AG08395 (cell line): ENCODE measurements at regions not wholly inside any gene's neighbourhood (a gene's known extent, or its start where the extent isn't known, plus 50 kb on each side); places are given as distances from the start of the nearest gene placed in this dataset.
"Not testable (repeated sequence)": the region's sequence is repeated elsewhere in the genome, so short reads cannot be mapped to it uniquely, and the experiment has no call there.

Source experiments
- DNase-seq: peaks from one replicate; pipeline ENCODE4 v3.0.0; 2012; ENCODE audit warnings: mixed read lengths, low spot score

DNA sequence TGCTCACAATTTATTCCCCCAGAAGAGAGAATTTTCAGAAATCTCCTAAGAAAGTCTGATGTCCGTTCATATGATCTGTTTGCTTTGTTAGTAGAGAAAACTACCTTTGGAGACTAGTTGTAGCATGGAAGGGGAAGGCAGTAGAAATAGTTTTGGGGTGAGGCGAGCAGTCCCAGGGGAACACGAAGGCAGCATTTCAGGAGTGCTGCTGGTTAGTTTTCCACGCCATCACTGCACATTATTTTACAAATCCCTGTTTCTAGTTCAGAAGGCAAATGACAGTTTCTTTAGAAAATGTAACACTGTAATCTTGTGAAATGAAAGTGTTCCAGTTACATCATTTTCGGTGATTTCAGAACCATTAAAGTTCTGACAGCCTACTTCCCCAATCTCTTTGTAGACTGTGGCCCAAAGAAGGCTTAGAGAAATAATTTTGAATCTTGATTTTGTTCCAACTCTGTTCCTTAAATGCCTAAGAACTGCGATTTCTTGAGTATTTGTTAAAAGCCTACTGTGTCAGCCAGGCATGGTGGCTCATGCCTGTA is 123.8 kb downstream of the LAT start:
- not testable (repeated sequence) for DNase-seq

DNA sequence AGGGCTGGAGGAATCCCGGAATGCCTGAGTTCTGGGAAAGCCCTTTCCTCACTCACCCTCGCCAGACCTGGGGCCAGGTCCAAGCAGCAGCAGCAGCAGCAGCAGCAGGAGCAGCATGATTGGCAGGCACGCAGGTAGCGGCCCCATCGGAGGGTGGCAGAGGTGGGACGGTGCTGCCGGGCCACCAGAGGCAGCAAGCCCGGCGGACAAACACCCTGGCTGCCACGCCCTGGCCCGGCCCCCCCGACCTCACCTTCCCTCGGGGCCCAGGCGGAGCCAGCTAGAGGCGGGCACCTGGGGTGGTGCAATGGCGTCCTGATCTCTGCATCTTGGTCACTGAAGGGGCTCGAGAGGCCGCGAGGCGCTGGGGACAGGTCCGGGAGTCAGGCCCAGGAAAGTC is 122.4 kb downstream of the LAT start:
- DNase-seq = no peak

DNA sequence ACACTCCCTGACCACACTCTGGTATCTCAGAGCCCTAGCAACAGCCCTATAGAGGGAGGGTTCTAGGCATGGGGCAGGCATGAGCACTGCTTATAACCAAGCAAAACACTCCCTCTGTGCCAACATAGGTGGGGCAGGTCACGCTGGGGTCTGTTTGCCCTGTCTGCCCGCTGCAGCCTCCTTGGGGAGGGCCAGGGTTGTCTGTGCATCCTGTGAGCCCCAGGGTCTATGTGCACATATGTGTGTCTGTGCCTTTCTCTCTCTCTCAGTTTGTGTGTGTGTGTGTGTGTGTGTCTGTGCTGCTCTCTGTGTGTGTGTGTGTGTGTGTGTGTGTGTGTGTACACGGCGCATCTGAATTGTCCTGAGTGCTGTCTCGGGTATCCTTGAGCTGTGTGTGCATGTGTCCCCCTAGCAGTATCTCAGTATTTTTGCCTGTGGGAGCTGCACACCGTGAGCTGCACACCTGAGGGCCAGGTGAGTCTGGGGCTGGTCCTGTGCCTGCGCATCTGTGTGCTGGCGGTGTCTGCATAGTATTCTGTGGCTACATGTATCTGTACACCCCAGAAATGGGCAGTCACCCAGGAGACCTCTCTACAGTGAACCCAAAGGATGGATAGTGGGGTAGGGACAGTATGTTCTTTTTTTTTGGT is 121.5 kb downstream of the LAT start:
- not testable (repeated sequence) for DNase-seq

DNA sequence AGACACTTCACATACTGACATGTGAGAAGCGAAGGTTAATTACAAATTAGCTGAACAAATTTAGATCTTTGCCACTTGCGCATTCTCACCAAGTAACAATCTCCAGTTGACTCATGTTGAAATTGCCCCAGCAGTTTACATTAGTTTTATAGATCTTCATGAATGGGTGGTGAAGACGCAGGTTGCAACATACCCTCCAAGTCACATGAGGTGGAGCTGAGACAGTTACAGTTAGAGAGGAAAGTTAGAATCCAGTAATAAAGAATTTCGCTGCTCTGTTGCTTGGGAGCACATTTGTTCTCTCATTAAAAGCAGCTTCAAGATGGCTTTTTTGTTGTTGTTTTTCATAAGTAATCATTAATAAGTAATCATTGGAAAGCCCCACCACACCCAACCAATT is 119.7 kb downstream of the LAT start:
- DNase-seq = not testable (repeated sequence)

- DNase-seq = not testable (repeated sequence)
Measured at GRCh38 chr16:29097965-29098364, 113.1 kb downstream of the LAT start.

DNA sequence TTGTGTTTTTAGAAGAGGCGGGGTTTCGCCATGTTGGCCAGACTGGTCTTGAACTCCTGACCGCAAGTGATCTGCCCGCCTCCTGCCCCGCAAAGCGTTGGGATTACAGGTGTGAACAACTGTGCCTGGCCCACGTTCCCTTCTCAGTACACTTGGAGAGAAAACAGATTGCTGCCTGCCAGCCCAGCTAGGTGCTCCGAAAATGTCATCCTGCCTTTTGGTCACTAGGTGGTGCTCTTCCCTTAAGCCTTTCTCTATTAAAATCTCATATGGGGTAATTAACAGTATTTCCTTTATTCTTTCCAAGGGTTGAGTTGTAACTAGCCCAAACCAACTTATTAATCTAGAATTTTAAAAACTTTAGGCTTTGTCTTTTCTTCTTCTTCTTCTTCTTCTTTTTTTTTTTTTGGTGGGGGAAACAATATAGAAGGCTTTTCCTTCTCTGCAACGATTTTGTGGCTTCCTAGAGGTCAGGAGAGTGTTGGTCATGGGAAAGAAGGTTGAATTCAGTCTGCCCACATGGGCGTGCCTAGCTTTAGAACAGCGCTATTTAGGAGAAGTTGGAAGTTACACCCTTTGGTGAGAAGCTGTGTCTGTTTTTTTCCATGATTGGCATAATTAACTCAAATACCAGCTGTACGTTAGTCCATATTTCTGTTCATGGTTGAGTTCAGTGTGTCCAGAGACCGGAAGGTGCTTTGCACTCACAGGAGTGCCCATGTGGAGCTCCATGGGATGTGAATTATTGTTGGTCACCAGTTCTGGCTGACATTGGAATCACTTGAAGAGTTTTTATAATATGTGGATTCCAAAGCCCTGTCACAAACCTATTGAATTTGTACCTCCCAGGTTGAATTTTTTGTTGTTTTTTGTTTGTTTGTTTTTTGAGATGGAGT is 110.1 kb downstream of the LAT start:
- DNase-seq = not testable (repeated sequence)

DNA sequence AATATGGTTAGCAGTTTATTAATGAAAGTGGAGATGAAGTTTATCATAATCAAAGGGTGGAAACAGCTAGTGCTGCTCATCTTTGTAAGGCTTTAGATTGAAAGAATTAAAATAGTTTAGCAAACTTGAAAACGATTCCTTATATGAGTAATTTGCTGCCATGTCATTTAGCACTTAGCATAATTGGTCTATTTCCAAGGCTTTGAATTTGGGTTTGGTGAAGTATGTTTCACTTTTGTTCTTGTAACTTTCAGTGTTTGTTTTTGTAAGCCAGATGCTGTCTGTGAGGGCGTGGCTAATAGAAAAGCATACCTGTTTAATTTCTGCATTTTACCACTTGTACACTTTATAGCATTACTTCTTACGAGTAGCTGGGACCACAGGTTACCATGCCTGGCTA is 109.5 kb downstream of the LAT start:
- not testable (repeated sequence) for DNase-seq

- DNase-seq = not testable (repeated sequence)
Measured at GRCh38 chr16:29089679-29090078, 104.8 kb downstream of the LAT start.

GRCh38 chr16:29087673-29088072 is 102.8 kb downstream of the LAT start:
- not testable (repeated sequence) for DNase-seq

GRCh38 chr16:29081829-29082639 is 97.2 kb downstream of the LAT start:
- not testable (repeated sequence) for DNase-seq

DNA sequence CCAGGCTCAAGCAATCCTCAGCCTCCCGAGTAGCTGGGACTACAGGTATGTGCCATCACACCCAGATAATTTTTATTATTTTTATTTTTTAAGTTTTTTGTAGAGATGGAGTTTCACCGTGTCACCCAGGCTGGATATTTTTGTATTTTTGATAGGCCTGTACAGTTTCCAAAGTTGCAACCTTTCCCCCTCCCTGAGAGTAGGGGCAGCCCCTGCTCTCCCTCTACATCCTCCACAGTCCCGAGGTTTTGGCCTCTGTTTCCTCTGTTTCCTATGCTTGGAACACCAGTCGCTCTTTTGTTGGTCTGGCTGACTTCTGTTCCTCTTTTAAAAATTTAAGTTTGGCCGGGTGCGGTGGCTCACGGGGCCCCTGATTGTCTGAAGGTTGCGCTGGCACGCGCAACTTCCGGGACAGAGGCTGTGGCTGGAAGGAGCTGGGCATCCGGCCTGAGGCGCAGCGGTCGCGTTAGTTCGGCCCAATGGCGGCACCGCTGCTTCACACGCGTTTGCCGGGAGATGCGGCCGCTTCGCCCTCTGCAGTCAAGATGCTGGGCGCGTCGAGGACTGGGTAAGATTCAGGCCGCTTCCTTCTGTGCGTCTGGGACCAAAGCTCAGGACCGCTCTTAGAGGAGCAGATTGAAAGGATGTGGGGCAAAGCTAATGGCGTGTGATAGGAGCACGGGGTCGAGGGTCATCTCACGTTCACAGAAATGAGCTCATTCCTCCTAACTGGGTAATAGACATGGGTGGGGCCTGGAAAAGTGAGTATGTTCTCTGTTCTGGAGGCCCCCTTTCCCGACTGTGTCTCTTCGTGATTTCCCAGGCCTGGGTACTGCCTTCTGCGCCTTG is 89.9 kb downstream of the LAT start:
- DNase-seq = not testable (repeated sequence)

- not testable (repeated sequence) for DNase-seq
Measured at GRCh38 chr16:29062235-29062634, 77.4 kb downstream of the LAT start.

DNA sequence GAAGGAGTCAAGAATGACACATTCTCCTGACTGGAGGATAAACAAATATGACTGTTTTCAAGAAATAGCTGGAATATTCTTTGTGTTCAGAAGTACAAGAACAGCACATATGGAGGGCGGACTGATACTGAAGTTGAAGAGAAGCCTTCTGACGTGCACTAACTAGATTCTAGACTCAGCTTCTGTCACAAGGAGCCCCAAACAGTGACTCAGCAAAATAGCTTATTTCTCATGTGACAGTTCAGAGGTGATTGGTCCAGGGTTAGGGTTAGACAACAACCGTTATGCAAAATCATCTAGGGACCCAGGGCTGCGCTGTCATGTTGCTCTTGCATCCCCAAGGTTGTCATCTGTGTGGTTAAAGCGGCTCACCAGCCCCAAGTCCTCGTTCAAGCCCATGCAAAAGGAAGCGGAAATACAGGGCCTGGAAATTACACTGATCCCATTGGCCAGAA is 76.6 kb downstream of the LAT start:
- DNase-seq = not testable (repeated sequence)

DNA sequence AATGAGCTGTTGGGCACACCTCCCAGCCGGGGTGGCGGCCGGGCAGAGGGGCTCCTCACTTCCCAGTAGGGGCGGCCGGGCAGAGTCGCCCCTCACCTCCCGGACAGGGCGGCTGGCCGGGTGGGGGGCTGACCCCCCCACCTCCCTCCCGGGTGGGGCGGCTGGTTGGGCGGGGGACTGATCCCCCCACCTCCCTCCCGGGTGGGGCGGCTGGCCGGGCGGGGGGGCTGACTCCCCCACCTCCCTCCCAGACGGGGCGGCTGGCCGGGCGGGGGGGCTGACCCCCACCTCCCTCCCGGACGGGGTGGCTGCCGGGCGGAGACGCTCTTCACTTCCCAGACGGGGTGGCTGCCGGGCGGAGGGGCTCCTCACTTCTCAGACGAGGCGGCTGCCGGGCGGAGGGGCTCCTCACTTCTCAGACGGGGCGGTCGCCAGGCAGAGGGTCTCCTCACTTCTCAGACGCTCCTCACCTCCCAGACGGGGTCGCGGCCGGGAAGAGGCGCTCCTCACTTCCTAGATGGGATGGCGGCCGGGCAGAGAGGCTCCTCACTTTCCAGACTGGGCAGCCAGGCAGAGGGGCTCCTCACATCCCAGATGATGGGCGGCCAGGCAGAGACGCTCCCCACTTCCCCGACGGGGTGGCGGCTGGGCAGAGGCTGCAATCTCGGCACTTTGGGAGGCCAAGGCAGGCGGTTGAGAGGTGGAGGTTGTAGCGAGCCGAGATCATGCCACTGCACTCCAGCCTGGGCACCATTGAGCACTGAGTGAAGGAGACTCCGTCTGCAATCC is 75.4 kb downstream of the LAT start:
- not testable (repeated sequence) for DNase-seq

DNA sequence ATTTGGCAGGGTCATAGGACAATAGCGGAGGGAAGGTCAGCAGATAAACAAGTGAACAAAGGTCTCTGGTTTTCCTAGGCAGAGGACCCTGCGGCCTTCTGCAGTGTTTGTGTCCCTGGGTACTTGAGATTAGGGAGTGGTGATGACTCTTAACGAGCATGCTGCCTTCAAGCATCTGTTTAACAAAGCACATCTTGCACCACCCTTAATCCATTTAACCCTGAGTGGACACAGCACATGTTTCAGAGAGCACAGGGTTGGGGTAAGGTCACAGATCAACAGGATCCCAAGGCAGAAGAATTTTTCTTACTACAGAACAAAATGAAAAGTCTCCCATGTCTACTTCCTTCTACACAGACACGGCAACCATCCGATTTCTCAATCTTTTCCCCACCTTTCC is 74.7 kb downstream of the LAT start:
- DNase-seq = not testable (repeated sequence)
